ENCODE measurements at regions not wholly inside any gene's neighbourhood (a gene's known extent, or its start where the extent isn't known, plus 50 kb on each side); places are given as distances from the start of the nearest gene placed in this dataset.

DNA sequence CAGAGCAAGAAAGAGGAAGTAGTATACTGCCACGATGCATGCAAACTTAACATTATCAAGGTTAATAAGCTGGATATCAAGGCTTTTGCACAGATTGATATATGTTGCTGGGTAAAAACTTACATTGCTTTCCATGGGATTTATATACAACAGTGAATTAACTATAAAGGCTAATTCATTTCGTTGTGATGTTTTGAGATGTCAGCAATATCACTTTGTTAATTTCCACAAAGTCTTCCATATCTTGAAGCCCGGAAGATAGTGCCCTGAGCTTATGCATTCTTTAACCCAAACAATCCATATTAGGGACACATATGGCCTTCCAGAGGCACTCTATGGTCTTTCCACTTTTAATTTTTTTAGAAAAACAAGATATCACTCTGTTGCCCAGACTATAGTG is 603.5 kb downstream of the MAFB start:
- TF ChIP-seq, protein P1, sequence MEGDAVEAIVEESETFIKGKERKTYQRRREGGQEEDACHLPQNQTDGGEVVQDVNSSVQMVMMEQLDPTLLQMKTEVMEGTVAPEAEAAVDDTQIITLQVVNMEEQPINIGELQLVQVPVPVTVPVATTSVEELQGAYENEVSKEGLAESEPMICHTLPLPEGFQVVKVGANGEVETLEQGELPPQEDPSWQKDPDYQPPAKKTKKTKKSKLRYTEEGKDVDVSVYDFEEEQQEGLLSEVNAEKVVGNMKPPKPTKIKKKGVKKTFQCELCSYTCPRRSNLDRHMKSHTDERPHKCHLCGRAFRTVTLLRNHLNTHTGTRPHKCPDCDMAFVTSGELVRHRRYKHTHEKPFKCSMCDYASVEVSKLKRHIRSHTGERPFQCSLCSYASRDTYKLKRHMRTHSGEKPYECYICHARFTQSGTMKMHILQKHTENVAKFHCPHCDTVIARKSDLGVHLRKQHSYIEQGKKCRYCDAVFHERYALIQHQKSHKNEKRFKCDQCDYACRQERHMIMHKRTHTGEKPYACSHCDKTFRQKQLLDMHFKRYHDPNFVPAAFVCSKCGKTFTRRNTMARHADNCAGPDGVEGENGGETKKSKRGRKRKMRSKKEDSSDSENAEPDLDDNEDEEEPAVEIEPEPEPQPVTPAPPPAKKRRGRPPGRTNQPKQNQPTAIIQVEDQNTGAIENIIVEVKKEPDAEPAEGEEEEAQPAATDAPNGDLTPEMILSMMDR (conservative IDR thresholded peaks at IDR 0.05; ENCODE audit: low read length) = no peak
- no peak for TF ChIP-seq EZH2phosphoT487 (IDR thresholded peaks at IDR 0.05; ENCODE audit: borderline replicate concordance)
